ENCODE measurements at regions not wholly inside any gene's neighbourhood (a gene's known extent, or its start where the extent isn't known, plus 50 kb on each side); places are given as distances from the start of the nearest gene placed in this dataset.
A peak's percentile ranks its signal among the peaks of the same experiment; 100 is the strongest.
"Not testable (repeated sequence)": the region's sequence is repeated elsewhere in the genome, so short reads cannot be mapped to it uniquely, and the experiment has no call there.

DNA sequence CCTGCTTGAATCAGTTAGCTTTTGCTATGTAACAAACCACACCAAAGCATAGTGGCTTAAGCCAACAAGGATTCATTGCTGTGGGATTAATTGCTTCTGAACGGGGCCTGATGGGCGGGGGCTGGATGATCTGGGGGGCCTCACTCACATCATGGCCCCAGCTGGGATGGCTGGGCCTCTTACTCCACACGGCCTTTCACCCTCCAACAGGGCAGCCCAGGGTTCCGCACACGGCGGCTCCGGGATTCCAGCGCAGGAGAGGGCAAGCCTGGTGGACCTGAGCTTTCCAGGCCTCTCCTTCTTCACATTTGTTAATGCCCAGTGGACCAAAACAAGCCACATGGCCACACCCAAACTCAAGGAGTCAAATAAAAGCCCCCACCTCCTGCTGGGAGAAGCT lies 86.3 kb upstream of the PHLPP1 start:
- DNase-seq (ENCODE audit: low read depth) = no peak

DNA sequence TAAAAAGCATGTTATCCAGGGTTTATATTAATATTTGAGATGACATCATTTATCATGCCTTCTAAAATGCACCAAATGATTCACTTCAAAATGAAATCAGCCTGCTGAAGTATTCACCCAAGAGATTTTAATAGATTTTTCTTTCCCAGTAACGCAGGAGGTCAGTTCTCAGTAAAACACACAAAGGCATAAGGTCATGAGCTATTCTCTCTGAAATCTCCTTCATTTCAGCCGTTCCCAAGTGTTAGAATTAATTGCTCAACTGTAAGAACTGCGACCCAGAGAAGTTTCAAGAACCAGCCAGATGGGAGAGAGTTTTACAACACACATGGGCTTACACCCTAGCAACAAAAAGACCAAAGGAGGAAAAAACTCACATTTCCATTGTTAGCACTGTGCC lies 84.2 kb upstream of the PHLPP1 start:
- no peak for DNase-seq (ENCODE audit: low read depth)

DNA sequence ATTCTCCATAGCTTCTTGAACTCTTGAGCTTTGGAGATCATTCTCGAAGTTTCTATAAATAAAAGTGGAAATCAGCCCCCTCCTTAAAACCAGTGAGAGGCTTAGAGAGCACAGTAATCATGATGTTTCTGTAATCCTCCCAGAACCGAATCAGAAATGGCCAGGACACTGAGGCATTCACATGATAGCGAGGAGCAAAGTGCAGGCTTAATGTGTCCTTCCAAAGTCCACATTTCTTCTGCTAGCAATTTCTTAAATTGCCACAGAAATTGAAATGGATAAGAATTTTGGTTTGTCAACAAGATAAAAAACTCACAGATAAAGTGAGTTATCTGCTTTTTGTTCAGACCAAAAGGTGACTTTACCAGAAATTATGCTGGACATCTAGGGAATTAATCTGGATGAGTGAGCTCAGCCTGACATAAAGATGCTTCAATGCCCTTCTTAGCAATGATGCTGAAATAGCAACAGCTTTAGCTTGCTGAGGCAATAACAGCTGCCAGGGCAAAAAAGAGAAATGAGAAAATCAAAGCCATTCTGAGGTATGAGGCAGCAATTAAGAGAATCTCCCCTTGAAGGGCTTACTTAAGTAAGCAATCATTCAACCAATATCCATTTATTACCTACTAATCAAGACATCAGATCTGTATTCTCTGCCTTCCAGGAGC lies 82.4 kb upstream of the PHLPP1 start:
- DNase-seq (ENCODE audit: low read depth) = no peak

DNA sequence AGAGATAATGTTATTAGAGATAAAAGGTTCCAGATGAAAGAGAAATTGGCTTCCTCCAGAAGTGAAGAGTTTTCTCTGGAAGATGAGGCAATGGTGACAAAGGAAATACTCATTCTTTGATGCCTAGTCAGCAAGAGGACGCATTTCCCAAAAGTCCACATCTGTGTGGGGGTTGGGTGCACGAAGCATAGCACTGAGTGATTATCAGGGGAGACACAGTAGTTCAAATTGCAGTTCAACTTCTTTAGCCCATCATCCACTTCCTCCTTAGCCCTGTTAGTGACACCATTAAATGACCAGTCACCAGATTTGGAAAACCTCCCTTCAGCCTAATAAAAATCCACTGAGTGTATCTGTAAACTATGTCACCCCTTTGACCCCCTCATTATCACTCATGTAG lies 80.9 kb upstream of the PHLPP1 start:
- no peak for DNase-seq (ENCODE audit: low read depth)

DNA sequence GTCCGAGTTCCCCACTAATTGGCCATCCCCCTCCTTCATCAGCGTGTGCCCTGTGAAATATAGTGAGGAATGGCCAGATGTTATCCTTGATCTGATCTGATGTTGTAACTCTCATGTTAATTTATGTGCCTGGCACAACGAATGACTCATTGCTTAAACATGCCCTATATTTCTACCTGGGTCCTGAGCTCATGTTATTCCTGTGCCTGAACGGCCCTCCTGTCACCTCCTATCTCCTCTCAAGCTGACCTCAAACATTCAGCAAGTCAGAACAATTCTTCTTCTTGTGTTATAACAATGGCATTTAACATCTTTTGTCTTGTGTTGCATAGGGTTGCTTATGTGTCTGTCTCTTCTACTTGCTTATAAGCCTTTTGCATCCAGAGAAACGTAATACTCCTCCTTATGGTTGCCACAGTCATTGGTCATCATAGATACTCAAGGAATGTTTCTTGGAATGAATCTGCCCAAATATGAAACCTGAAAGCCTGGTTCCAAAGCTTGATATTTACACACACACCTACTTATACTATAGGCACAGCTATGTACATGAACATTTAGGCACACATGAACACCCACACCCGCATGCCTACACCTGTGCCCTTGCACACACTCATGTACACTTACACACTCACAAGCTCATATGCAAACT lies 80.2 kb upstream of the PHLPP1 start:
- no peak for DNase-seq (ENCODE audit: low read depth)

DNA sequence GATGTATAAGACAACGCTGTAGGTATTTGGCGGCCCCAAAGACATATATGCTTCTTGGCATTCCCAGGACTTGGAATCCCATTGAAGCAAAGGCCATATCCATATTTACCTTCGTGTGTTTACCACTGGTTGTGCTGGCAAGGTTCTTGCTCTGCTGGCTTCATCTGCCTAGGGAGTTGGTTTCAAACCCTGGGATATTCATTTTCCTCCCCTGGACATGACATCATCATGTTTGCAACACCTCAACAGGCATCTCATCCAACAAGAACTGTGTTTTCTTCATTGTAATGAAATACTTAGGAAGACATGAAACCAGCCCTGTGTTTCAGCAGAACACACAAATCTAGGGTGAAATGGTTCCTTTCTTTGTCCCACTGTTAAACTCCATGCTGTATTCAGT lies 77.9 kb upstream of the PHLPP1 start:
- no peak for DNase-seq (ENCODE audit: low read depth)

DNA sequence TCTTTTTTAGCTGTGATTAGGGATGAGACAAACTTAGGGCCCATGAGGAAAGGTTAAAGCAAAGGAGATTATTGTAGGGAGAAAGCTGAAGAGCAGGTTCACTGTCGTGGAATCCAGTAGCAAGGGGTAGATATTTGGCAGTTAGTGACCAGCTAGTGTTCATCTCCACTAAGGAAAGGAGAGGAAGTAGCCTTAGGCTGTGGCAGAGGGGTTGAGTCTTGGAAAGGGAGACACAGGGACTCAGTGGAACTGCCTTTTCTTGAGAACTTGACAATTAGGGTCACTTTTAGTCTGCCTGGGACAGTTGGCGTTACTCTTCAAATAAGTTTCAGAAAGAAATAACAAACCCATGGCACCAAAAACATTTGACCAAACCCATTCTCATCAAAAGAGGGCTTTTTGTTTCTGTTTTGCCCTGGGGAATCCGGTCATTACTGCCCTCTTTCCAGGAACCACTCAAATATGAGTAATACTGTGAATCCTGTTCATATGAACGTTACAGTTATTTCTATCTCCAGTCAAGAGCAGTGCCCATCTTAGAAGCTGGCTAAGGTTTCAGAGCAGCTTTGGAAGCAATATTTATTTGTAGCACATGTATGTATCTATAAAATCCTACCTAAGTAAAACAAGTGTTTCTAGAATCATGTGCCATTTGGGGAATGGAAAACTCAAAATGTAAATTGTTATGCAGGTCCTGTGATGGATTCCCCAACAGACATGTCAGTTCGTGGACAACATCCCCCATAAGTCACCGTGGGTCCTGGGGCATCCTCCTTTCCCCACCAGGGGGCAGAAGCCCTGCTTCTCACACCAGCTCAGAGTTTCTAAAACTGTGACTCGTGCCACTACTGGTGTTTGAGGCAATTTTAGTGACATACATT lies 77.3 kb upstream of the PHLPP1 start:
- peak; percentile 17 for DNase-seq (ENCODE audit: low read depth)

DNA sequence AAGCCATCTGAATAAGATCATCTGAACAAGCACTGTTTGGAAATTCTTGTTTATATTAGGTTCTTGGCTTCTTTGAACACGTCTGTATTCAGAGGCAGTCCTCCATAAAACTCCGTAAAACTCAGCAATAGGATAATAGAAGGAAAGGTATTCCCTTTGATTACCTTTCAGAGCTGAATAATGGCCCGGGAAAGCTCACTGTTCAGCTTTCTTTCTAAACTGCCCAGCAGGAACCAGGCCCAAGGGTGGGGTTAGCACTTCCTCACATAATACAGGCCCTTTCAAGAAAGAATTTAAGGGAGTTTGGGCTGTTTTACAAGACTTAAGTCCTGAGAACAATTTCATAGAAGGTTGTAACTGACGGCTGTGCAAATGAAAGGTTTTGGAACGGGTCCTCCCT lies 72.2 kb upstream of the PHLPP1 start:
- no peak for DNase-seq (ENCODE audit: low read depth)

DNA sequence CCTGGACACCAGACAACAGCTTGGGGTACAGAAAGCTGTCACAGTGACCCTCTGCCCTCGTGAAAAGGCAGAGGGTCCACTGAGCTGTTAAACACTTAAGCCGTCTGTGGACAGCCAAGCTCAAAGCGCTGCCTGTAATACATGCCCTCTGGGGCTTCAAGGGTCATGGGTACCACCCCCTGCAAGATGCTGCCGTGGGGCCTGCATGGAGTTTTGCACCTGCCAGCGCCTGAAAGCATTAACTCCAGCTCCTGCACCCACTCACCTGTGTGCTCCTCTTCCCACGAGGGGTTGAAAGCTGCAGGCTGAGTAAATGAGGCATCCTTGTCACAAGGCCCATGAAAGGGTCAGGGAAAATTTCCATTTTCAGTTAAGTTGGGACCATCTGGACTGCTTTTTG lies 70.6 kb upstream of the PHLPP1 start:
- no peak for DNase-seq (ENCODE audit: low read depth)

DNA sequence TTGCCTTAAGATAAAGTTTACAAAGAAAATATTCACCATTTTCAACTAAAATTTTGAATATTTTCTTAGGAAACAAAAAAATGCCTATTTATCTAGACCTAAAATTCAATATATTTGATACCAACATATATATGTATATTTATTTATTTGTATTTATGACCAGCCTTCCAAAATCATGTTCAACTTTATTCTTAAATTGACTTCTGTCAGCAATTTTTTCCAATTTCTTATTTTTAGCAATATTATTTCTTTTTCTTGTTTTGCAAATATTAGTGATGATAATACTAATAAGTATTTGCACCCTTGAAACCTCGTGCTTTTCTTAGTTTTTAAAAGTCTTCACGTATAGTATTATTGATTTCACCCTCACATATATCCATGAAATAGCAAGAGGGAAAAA lies 68.2 kb upstream of the PHLPP1 start:
- no peak for DNase-seq (ENCODE audit: low read depth)

DNA sequence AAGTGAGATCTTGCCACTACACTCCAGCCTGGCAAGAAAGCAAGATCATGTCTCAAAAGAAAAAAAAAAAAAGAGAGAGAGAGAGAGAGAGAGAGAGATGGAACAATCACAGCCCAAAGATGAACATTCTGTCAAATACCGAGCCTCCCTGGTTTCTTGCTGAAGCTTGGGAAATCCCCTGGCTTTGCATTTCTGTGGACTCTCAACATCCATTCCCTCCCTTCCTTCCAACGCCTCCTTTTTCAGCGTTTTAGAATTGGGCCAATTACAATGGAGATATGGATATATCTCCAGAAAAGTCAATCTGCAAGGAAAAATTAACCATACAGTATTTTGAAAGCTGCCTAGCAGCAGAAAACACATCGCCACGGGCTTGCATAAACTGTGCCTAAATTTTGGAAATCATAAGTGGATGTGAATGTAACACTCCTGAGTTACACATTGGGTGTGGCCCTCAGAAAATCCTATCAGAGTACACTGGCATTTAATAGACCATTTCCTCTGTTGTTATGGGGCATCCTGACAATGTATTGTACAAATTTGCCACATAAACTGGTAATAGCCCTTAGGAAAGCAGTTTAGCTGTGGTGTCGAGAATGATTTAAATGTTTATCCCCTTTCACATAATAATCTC lies 67.2 kb upstream of the PHLPP1 start:
- no peak for DNase-seq (ENCODE audit: low read depth)

DNA sequence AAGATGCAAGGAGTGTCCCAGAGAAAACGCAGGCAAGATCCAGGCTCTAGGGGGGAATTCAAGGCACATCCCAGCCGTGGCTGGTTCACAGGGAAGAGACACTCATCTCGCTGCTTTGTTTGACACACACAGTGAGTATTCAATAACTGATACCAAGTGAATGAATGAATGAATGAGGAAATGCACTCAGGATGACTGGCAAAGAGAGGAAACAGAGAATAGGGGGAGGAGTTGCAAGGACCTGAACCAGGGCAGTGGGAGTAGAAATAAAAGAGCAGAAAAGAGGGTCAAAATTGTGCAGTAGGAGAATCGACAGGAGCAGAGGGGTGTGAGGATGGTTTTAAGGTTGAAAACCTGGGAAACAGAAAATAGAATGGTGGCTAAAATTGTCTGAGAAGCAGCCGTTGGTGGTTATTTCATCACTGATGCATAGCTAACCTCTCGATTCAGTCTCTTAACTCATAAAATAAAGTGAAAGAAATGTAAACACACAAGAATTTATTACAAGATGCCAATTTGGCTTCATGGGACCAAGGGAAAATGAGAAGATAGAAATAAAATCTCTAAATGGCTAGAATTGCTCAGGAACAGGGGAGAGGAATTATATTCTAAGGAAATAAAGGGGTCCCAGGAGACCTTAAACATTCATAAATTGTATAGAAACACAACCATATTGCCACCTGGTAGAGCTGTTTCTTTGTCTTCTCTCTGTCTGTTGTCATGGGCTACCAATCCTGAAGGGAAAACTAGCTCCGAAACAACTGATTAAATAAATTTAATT lies 63.9 kb upstream of the PHLPP1 start:
- DNase-seq (ENCODE audit: low read depth) = no peak

DNA sequence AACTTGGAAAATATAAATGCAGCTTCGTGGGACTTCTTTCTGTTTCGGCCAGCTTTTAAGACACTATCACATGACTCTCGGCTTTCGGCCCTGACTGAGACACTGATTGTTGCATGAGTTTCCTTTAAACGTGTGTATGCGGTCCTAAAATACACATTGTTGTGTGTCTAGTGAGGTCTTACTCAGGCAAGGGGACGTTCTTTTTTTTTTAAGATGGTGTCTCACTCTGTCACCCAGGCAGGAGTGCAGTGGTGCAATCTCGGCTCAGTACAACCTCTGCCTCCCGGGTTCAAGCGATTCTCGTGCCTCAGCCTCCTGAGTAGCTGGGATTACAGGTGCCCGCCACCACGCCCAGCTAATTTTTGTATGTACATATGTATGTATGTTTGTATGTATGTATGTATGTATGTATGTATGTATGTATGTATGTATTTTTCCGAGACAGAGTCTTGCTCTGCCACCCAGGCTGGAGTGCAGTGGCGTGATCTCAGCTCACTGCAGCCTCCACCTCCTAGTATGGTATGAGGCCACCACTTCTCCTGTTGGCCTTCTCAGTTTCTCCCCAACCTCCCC lies 63.2 kb upstream of the PHLPP1 start:
- DNase-seq (ENCODE audit: low read depth) = not testable (repeated sequence)

DNA sequence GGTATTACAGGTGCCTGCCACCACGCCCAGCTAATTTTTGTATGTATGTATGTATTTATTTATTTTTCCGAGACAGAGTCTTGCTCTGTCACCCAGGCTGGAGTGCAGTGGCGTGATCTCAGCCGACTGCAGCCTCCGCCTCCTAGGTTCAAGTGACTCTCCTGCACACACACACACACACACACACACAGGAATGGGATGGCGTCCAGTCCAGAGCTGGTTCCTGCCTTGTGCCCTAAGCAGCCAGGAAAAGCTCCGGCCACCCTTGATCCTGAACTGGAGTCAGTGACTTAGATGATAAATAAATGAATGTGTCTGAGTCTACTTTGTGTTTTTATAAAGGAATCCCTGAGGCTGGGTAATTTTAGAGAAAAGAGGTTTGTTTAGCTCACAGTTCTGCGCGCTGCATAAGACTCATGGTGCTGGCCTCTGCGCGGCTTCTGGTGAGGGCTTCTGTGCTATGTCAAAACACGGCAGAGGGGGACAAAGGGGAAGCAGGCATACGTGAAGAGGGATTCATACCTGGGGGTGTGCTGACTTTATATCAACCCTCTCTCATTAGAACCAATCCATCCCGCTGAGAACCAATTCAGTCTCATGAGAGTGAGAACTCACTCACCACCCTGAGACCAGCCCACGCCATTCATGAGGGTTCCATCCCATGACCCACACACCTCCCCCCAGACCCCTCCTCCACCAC lies 59.7 kb upstream of the PHLPP1 start:
- no peak for DNase-seq (ENCODE audit: low read depth)

DNA sequence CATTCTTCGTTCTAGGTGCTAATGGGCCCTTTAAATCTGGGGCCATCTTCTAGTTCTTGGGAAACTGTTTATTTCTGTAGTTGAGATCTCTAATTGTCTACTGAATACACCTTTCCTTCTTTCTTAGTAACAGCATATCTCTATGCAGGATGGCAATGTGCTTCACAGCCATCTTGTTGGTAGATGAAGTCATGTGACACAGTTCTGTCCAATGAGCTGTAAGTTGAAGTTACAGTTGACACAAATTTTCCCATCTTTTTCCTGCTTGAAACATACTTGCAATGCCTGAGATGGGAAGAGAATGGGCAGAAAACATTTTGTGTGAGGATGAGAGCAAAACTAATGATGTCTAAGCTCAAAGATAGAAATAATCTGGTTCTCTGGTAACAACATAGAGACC lies 57.3 kb upstream of the PHLPP1 start:
- DNase-seq (ENCODE audit: low read depth) = no peak

DNA sequence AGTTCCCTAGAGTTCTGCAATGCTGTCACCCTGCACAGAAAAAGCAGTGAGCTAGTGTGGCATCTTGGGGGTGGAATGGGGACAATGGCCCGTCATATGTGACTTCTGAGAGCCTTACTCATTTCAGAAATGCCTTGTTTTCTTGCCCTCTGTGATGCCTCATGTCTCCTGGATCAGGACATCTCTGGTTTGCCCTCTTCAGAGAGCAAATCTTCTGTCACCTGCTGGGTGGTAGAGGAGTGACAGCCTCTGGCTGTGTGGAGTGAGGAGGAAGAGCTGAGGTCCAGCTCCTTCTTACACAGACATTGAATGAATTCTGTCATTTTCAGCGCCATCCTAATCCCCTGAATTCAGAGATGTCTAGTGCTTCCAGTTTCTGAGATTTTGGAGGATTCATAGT lies 55.6 kb upstream of the PHLPP1 start:
- DNase-seq (ENCODE audit: low read depth) = no peak

DNA sequence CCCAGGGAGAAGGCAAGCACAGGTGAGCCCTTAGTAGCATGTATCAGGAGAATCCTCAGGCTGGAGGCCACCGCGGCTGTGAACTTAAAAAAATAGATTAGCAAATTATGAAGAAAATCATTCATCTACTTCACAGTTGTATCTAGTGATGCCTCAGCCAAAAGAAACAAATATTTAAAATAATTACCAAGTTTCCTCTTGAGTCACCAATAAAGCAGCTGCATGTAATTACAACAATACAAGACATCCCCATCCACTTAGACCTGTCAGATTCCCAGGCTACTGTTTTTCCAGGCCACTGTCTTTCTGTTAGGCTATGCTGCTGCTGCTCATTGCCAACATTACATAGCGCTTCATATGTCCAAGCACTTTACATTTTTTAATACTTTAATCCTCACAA lies 54.6 kb upstream of the PHLPP1 start:
- no peak for DNase-seq (ENCODE audit: low read depth)

DNA sequence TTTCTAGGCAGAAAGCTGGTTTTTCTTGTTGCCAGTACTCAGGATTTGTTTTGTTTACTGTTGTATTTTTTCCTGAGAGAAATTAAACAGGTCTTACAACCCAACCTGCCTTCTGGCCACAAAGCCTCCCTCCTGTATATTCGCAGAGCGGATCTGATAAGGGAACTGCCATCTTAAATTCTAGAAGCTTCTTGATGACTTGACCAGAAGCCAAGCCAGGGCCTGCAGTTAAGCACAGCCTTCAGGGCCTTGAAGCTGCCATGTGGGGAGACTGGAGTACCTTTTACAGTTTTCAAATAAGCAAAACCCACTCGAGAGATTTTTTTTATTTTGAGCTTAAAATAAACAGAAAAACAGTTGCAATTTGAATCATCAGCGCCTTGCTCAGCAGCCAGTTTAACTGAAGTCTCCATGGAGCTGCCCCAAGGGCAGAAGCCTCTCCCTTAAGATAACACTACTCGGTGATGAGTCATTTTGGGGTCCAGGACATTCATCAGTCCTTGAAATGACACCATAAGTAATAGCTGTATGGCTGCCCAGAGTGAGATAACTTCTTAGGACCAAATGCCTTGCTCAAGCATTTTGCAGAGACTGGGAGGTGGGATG lies 51.5 kb upstream of the PHLPP1 start:
- DNase-seq (ENCODE audit: low read depth) = no peak

DNA sequence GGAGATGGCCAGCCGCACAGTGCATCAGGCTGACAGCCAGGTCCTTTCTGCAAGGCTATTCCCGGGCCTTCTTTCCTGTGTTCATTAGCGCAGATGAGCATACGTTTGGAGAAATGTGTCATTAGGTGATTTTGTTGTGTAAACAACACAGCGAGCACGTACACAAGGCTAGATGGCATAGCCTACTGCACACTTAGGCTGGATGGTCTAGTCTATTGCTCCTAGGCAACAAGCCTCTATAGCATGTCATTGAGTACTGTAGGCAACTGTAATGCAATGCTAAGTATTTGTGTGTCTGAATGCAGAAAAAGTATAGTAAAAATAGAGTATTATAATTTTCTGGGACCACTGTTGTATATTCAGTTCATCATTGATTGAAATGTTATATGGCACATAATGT lies 50.9 kb upstream of the PHLPP1 start:
- no peak for DNase-seq (ENCODE audit: low read depth)

DNA sequence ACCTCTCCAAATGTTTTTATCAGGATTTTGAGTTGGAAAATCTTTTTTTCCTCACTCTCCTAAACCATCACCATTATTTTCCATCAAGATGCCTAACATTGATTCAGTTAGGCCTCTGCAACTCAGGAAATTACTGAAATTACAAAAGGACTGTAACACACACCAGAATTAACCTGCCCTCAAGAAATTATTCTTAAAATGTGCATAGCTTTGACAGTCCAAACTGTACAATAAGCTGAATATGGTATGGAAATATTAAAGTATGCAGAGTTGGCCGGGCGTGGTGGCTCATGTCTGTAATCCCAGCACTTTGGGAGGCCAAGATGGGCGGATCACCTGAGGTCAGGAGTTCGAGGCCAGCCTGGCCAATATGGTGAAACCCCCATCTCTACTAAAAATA lies 50.2 kb upstream of the PHLPP1 start:
- DNase-seq (ENCODE audit: low read depth) = no peak
